CD4-positive, CD25-positive, alpha-beta regulatory T cell (primary cell): ENCODE measurements at regions not wholly inside any gene's neighbourhood (a gene's known extent, or its start where the extent isn't known, plus 50 kb on each side); places are given as distances from the start of the nearest gene placed in this dataset.

Experiments used
- ATAC-seq, 2 donors: fragments of 150-1000 bp; cut with Tn5 transposase; one replicate each; pipeline ENCODE4 v1.10.0; 2021; ENCODE audit warnings: low read depth in 2 of 2, moderate number of reproducible peaks in 2 of 2, moderate library complexity in 1 of 2
- DNase-seq, 3 donors: peaks; one replicate each; pipeline versions ENCODE4 v3.0.0 to v3.0.0-alpha.2; 2012 to 2022; ENCODE audit warnings: mixed read lengths in 1 of 3
- H3K27ac ChIP-seq: one replicate; pipeline ENCODE4 v1.7.0; 2013; ENCODE audit warnings: mild to moderate bottlenecking, low read length; ENCODE audit not compliant: insufficient read depth, poor library complexity, severe bottlenecking
- H3K27me3 ChIP-seq: one replicate; pipeline ENCODE4 v1.7.0; 2013; ENCODE audit warnings: low read length; ENCODE audit not compliant: control insufficient read depth, insufficient read depth
- H3K36me3 ChIP-seq: one replicate; pipeline ENCODE4 v1.7.0; 2013; ENCODE audit warnings: mild to moderate bottlenecking, low read length, moderate library complexity; ENCODE audit not compliant: control insufficient read depth, insufficient read depth
- H3K4me1 ChIP-seq: 2 replicates; pipeline ENCODE4 v1.7.0; 2013; ENCODE audit warnings: mild to moderate bottlenecking, low read length; ENCODE audit not compliant: insufficient read depth, control insufficient read depth, poor library complexity, severe bottlenecking
- H3K4me3 ChIP-seq: one replicate; pipeline ENCODE4 v1.7.0; 2013; ENCODE audit warnings: low read depth, mild to moderate bottlenecking, low read length, moderate library complexity
- H3K9me3 ChIP-seq, 2 experiments: 1 replicate in 1 of 2; 2 replicates in 1 of 2; pipeline ENCODE4 v1.7.0; 2013; ENCODE audit warnings: low read length in 2 of 2, mild to moderate bottlenecking in 1 of 2, moderate library complexity in 1 of 2; ENCODE audit not compliant: control insufficient read depth in 2 of 2
- H3K27ac Mint-ChIP-seq, 3 donors: one replicate each; pipeline ENCODE4 v1.8.0; 2020 to 2022; ENCODE audit warnings: mild to moderate bottlenecking in 3 of 3, mixed read lengths in 3 of 3, moderate library complexity in 2 of 3
- H3K27me3 Mint-ChIP-seq: one replicate; pipeline ENCODE4 v1.8.0; 2022; ENCODE audit warnings: mild to moderate bottlenecking, mixed read lengths
- H3K36me3 Mint-ChIP-seq: one replicate; pipeline ENCODE4 v1.8.0; 2020; ENCODE audit warnings: mixed read lengths
- H3K4me1 Mint-ChIP-seq, 4 donors: one replicate each; pipeline ENCODE4 v1.8.0; 2020 to 2022; ENCODE audit warnings: mixed read lengths in 4 of 4, mild to moderate bottlenecking in 1 of 4
- H3K4me3 Mint-ChIP-seq, 4 donors: one replicate each; pipeline ENCODE4 v1.8.0; 2020 to 2022; ENCODE audit warnings: mild to moderate bottlenecking in 4 of 4, mixed read lengths in 4 of 4, moderate library complexity in 3 of 4
- H3K9me3 Mint-ChIP-seq, 7 donors: one replicate each; pipeline ENCODE4 v1.8.0; 2020 to 2022; ENCODE audit warnings: mixed read lengths in 7 of 7, mild to moderate bottlenecking in 3 of 7, moderate library complexity in 2 of 7

DNA sequence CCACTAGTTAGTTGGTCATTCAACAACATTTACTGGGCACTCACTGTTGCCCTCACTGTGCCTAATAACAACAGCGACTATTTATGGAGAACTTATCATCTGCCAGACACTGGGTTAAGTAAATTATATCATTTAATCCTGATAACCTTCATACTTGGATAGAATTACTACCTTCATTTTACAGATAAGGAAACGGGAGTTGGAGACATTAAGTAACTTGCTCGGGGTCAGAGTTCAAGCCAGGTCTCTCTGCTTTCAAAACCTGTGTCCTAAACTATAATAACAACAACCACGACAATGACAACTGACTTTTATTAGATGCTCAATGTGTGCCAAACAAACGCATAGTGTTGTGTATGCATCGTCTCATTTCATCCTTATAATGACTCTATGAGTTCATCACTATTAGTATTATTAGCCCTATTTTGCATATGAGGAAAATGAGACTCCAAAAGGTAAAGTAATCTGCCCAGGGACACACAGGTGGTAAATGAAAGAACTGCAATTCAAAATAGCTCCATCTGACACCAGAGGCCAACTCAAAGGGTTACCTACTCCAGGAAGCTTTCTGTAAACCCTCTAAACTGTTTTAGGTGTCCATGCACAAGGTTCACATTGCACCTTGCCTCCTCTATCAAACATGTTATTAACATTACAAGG, 98.4 kb upstream of the ACSL4 start:
- no peak overlapping the region for H3K27ac Mint-ChIP-seq
- no peak overlapping the region for H3K4me3 Mint-ChIP-seq
- no peaks in the 10 kb centered on the region for H3K36me3 Mint-ChIP-seq
- H3K4me1 ChIP-seq, result no peaks in the 10 kb centered on the region
- no peaks in the 10 kb centered on the region for H3K36me3 ChIP-seq
- no peak overlapping the region for H3K4me3 ChIP-seq
- ATAC-seq (no peak), DNase-seq (no peak)
- H3K27me3 Mint-ChIP-seq, result no peaks in the 10 kb centered on the region
- no peaks in the 10 kb centered on the region for H3K4me1 Mint-ChIP-seq
- H3K27ac ChIP-seq, result no peak overlapping the region
- no peaks in the 10 kb centered on the region for H3K9me3 ChIP-seq
- peaks cover 0 to 2% (median 0%) of the 10 kb centered on the region in 7 donors for H3K9me3 Mint-ChIP-seq
- no peaks in the 10 kb centered on the region for H3K27me3 ChIP-seq

DNA sequence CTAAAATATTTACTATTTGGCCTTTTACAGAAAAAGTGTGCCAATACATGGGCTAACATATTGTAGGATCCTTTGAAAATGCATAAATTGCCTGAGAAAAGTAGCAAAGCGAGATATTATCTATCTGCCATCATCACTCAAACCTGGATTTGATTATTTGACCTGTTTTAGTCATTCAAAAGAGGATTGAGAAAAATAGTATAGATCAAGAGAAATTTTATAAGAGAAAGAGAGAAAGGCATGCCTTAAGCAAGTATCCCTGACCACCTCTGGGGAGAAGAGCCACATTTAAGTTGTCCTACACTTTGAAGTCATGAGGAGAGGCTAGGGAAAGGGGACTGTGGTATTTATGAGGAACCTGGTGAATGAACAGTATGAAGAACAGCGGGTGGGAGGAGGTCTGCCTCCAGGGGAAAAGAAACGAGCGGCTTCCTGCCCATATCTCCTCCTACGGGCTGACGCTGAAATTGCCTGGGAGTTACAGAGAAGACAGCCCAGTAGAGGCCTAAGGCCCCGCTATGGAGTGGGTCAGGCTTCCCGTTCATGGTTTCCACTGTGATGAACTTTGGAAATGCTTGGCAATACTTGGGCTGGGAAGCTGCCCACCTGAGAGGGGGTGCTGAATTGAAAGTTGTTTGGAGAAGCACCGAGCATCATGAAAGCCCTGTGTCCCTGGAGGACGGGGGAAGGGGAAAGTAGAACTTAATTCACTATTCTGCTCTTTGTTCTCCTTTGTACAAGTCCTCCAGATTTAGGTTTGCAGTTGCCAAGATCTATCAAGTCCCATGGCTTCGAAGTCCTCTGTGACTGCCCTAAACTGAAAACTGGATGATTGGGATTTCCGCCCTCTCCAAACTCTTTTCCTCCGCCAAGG, 106.9 kb upstream of the ACSL4 start:
- no peaks in the 10 kb centered on the region for H3K36me3 Mint-ChIP-seq
- Histone ChIP-seq H3K27ac (no peak overlapping the region), H3K27me3 (peaks cover 3% of the 10 kb centered on the region), H3K4me3 (no peak overlapping the region), H3K4me1 (no peaks in the 10 kb centered on the region), H3K36me3 (no peaks in the 10 kb centered on the region), H3K9me3 (no peaks in the 10 kb centered on the region)
- no peak overlapping the region for H3K4me3 Mint-ChIP-seq
- DNase-seq (no peak), ATAC-seq (no peak)
- no peak overlapping the region for H3K27ac Mint-ChIP-seq
- H3K27me3 Mint-ChIP-seq, result no peaks in the 10 kb centered on the region
- no peaks in the 10 kb centered on the region for H3K9me3 Mint-ChIP-seq
- no peaks in the 10 kb centered on the region for H3K4me1 Mint-ChIP-seq

DNA sequence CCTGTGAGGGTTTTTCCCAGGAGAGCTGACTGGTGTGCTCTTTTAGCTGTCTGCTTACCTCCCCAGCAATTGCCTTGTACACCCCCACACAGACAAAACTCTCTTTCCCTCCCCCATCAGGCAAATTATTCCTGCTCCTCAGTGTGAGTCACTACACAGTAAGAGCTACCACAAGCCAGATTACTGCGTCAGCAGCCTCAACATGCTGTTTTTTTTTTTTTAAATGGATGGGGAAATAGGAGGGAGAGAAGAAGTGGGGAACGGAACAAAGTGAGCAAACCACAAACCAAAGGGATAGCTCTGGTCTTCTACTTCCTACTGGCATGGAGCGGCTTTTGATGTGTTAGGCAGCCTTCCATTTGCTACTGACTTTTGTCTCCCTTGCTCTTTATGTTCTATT, 107.5 kb upstream of the ACSL4 start:
- Histone ChIP-seq H3K27me3 (peaks cover 3% of the 10 kb centered on the region), H3K36me3 (no peaks in the 10 kb centered on the region), H3K9me3 (no peaks in the 10 kb centered on the region), H3K27ac (no peak overlapping the region), H3K4me3 (no peak overlapping the region), H3K4me1 (no peaks in the 10 kb centered on the region)
- Mint-ChIP-seq H3K27ac (no peak overlapping the region), H3K4me3 (no peak overlapping the region), H3K36me3 (no peaks in the 10 kb centered on the region), H3K27me3 (no peaks in the 10 kb centered on the region), H3K4me1 (no peaks in the 10 kb centered on the region), H3K9me3 (no peaks in the 10 kb centered on the region)
- DNase-seq, result no peak
- ATAC-seq, result no peak

DNA sequence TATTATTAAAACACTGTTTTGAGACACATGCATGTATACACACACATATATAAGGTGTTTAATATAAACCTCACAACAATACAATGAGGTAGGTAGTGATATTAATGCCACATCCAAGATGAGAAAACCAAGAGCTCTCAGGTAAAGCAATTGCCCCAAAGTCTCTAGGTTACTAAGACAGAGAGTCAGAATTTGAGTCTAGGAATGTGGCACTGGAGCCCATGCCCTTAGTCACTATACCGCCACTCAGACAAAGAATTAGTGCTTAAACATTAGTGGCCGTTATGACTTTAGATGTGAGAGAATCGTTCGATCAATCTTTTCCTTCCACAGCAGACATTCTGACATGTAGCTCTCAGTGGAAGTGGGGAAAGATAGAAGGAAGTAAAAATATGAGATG, 108.2 kb upstream of the ACSL4 start:
- DNase-seq, result no peak
- ATAC-seq, result no peak
- no peaks in the 10 kb centered on the region for H3K9me3 Mint-ChIP-seq
- Histone ChIP-seq H3K27ac (no peak overlapping the region), H3K9me3 (no peaks in the 10 kb centered on the region), H3K36me3 (no peaks in the 10 kb centered on the region), H3K27me3 (peaks cover 3% of the 10 kb centered on the region), H3K4me1 (no peaks in the 10 kb centered on the region), H3K4me3 (no peak overlapping the region)
- H3K27ac Mint-ChIP-seq, result no peak overlapping the region
- H3K4me3 Mint-ChIP-seq, result no peak overlapping the region
- no peaks in the 10 kb centered on the region for H3K36me3 Mint-ChIP-seq
- H3K27me3 Mint-ChIP-seq, result no peaks in the 10 kb centered on the region
- H3K4me1 Mint-ChIP-seq, result no peaks in the 10 kb centered on the region

DNA sequence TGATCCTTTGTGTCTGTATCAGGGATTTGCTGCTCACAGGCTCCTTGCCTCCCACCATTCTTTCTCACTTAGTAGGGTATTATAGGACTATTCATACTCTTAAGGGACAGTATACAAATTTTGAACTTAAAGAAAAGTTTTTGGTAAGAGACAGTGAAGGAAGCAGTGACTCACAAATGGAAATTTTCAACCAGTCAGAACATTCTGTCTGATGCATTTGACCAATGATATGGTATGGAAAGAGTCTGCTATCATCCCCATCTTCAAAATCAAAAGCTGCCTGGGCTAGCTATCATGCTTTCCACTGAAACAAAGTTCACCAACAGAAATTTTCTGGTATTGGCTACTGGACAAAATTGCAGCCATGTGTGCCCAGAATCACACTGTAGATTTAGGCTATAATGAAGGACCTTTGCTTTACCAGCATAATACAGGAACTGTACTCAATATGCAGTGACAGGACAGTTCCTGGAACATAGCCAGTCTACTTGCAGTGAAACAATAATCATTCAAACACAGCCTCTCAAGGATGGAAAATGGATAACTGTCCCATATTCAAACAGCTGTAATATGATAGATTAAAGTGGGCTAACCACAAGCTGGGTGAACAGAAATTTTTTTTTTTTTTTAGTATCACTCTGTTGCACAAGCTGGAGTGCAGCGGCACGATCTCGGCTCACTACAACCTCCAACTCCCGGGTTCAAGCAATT, 109.0 kb upstream of the ACSL4 start:
- Histone ChIP-seq H3K27me3 (peaks cover 3% of the 10 kb centered on the region), H3K4me1 (no peaks in the 10 kb centered on the region), H3K9me3 (no peaks in the 10 kb centered on the region), H3K36me3 (no peaks in the 10 kb centered on the region), H3K27ac (no peak overlapping the region), H3K4me3 (no peak overlapping the region)
- Mint-ChIP-seq H3K4me3 (no peak overlapping the region), H3K36me3 (no peaks in the 10 kb centered on the region), H3K4me1 (no peaks in the 10 kb centered on the region), H3K27me3 (no peaks in the 10 kb centered on the region), H3K9me3 (no peaks in the 10 kb centered on the region), H3K27ac (no peak overlapping the region)
- DNase-seq (no peak), ATAC-seq (no peak)

DNA sequence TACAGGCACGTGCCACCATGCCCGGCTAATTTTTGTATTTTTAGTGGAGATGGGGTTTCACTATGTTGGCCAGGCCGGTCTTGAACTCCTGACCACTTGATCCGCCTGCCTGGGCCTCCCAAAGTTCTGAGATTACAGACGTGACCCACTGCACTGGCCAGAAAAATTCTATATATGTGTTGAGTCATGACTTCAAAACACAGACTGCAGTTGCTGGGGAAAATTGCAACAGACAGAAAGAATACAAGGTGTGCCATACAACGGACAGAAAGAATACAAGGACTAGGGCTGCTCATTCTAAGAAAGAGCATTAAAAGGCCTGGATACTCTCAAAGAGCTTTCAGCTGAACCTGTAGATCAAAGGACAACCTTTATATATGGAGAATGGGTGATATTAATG, 109.6 kb upstream of the ACSL4 start:
- no peaks in the 10 kb centered on the region for H3K9me3 Mint-ChIP-seq
- ATAC-seq (no peak), DNase-seq (no peak)
- H3K36me3 Mint-ChIP-seq, result no peaks in the 10 kb centered on the region
- H3K4me3 Mint-ChIP-seq, result no peak overlapping the region
- peaks cover 3% of the 10 kb centered on the region for H3K27me3 ChIP-seq
- H3K9me3 ChIP-seq, result no peaks in the 10 kb centered on the region
- H3K4me3 ChIP-seq, result no peak overlapping the region
- H3K4me1 Mint-ChIP-seq, result peaks cover 0 to 2% (median 0%) of the 10 kb centered on the region in 4 donors
- no peaks in the 10 kb centered on the region for H3K27me3 Mint-ChIP-seq
- H3K4me1 ChIP-seq, result no peaks in the 10 kb centered on the region
- H3K27ac ChIP-seq, result no peak overlapping the region
- H3K36me3 ChIP-seq, result no peaks in the 10 kb centered on the region
- no peak overlapping the region for H3K27ac Mint-ChIP-seq

DNA sequence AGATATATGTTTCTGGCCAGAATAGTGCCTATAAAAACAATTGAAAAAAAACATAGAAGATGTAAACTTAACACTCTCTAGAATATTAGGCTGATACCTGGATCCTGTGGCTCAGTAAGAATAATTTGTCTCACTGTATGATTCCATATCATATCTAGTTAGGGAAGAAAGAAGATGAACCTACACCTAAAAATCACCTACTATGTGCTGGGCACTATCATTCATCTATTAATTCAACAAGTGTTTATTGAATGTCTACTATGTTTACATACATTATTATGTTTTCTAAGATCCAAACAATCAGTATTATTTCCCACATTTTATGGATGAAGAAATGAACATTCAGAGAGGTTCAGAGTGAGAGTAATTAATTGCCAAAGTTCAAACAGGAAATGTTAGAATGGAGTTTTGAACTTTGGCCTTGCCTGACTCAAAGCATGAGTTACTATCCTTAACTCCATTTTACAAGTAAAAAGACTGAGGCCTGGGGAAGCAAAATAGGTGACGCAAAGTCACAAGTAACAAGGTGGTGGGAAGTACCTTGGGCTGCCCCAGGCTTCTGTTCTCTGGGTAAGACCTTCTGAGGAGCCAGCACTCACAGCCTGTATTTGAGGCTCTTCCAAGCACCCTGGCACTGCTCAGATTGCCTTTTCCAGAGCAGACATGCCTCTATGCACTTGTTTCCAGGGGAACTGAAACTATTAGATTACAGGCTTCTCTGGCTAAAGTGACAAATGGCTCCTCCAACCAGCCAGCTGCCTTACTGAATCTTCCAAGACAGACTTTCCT, 111.1 kb upstream of the ACSL4 start:
- no peaks in the 10 kb centered on the region for H3K9me3 ChIP-seq
- Mint-ChIP-seq H3K4me3 (no peak overlapping the region), H3K27ac (no peak overlapping the region), H3K36me3 (no peaks in the 10 kb centered on the region), H3K9me3 (no peaks in the 10 kb centered on the region), H3K27me3 (no peaks in the 10 kb centered on the region), H3K4me1 (peaks cover 0 to 6% (median under 1%) of the 10 kb centered on the region in 4 donors)
- H3K36me3 ChIP-seq, result no peaks in the 10 kb centered on the region
- no peaks in the 10 kb centered on the region for H3K27me3 ChIP-seq
- no peaks in the 10 kb centered on the region for H3K4me1 ChIP-seq
- DNase-seq (no peak), ATAC-seq (no peak)
- H3K4me3 ChIP-seq, result no peak overlapping the region
- H3K27ac ChIP-seq, result no peak overlapping the region
